HG03457 (cell line): ENCODE measurements at regions not wholly inside any gene's neighbourhood (a gene's known extent, or its start where the extent isn't known, plus 50 kb on each side); places are given as distances from the start of the nearest gene placed in this dataset.
"Not testable (repeated sequence)": the region's sequence is repeated elsewhere in the genome, so short reads cannot be mapped to it uniquely, and the experiment has no call there.

ENCODE experiments used
- ATAC-seq: cut with Tn5 transposase; IDR thresholded peaks from one replicate; pipeline ENCODE4 v1.9.1; 2021; ENCODE audit warnings: moderate number of reproducible peaks; ENCODE audit not compliant: unreplicated experiment

GRCh38 chr7:66502230-66503035, 126.2 kb upstream of the KCTD7 start:
- no peak for ATAC-seq

- ATAC-seq: no peak
Measured at GRCh38 chr7:66503036-66503370, 125.7 kb upstream of the KCTD7 start.

- no peak for ATAC-seq
Measured at GRCh38 chr7:66503551-66504031, 125.1 kb upstream of the KCTD7 start.

GRCh38 chr7:66504131-66504530, 124.5 kb upstream of the KCTD7 start:
- no peak for ATAC-seq

GRCh38 chr7:66505009-66505408, 123.7 kb upstream of the KCTD7 start:
- no peak for ATAC-seq

- no peak for ATAC-seq
Measured at GRCh38 chr7:66505531-66506451, 122.9 kb upstream of the KCTD7 start.

GRCh38 chr7:66506703-66507102, 122.0 kb upstream of the KCTD7 start:
- ATAC-seq: not testable (repeated sequence)

GRCh38 chr7:66507764-66508296, 120.9 kb upstream of the KCTD7 start:
- ATAC-seq: no peak

GRCh38 chr7:66508431-66508830, 120.2 kb upstream of the KCTD7 start:
- no peak for ATAC-seq

GRCh38 chr7:66514050-66514449, 114.6 kb upstream of the KCTD7 start:
- ATAC-seq: no peak

- no peak for ATAC-seq
Measured at GRCh38 chr7:66517212-66517909, 111.3 kb upstream of the KCTD7 start.

GRCh38 chr7:66518151-66518691, 110.5 kb upstream of the KCTD7 start:
- ATAC-seq: no peak

GRCh38 chr7:66521675-66522074, 107.0 kb upstream of the KCTD7 start:
- ATAC-seq: no peak

GRCh38 chr7:66522518-66522917, 106.2 kb upstream of the KCTD7 start:
- no peak for ATAC-seq

GRCh38 chr7:66523409-66523808, 105.3 kb upstream of the KCTD7 start:
- ATAC-seq: no peak

- no peak for ATAC-seq
Measured at GRCh38 chr7:66524738-66525137, 103.9 kb upstream of the KCTD7 start.

- ATAC-seq: not testable (repeated sequence)
Measured at GRCh38 chr7:66526782-66527181, 101.9 kb upstream of the KCTD7 start.

- no peak for ATAC-seq
Measured at GRCh38 chr7:66528652-66529051, 100.0 kb upstream of the KCTD7 start.

GRCh38 chr7:66529883-66530610, 98.6 kb upstream of the KCTD7 start:
- ATAC-seq: no peak
